DND-41 (cell line): ENCODE measurements at regions not wholly inside any gene's neighbourhood (a gene's known extent, or its start where the extent isn't known, plus 50 kb on each side); places are given as distances from the start of the nearest gene placed in this dataset.

Experiments used
- ATAC-seq: fragments of 200-7000 bp; cut with Tn5 transposase; 3 replicates; pipeline ENCODE4 v1.9.1; 2021; ENCODE audit warnings: low read depth; ENCODE audit not compliant: insufficient read depth
- DNase-seq: peaks from one replicate; pipeline ENCODE4 v3.0.0-alpha.2; 2020
- H2AFZ ChIP-seq: 2 replicates; pipeline ENCODE4 v1.6.0; 2012; ENCODE audit warnings: low read depth, low read length
- H3K27ac ChIP-seq: 2 replicates; pipeline ENCODE4 v1.5.1; 2012; ENCODE audit warnings: low read length, inconsistent platforms
- H3K27me3 ChIP-seq: fragments of 200-600 bp; sonication (generic); 2 replicates; pipeline ENCODE4 v1.6.0; 2012; ENCODE audit warnings: low read length, mild to moderate bottlenecking, inconsistent platforms; ENCODE audit not compliant: insufficient read depth, poor library complexity
- H3K36me3 ChIP-seq: 2 replicates; pipeline ENCODE4 v1.5.1; 2012; ENCODE audit warnings: low read length, inconsistent platforms; ENCODE audit not compliant: insufficient read depth
- H3K4me1 ChIP-seq: 2 replicates; pipeline ENCODE4 v1.5.1; 2012; ENCODE audit warnings: mild to moderate bottlenecking, low read length; ENCODE audit not compliant: insufficient read depth
- H3K4me2 ChIP-seq: 2 replicates; pipeline ENCODE4 v1.6.0; 2012; ENCODE audit warnings: mild to moderate bottlenecking, moderate library complexity, low read length, inconsistent platforms; ENCODE audit not compliant: insufficient read depth
- H3K4me3 ChIP-seq, 2 experiments: fragments of 200-600 bp in 1 of 2; shearing (Covaris generic) in 1 of 2; 2 replicates each; pipeline ENCODE4 v1.5.1; 2012 to 2016; ENCODE audit warnings: inconsistent platforms in 2 of 2, low read length in 2 of 2, mild to moderate bottlenecking in 2 of 2, low read depth in 1 of 2, moderate library complexity in 1 of 2
- H3K79me2 ChIP-seq: 2 replicates; pipeline ENCODE4 v1.6.0; 2012; ENCODE audit warnings: low read length, inconsistent platforms; ENCODE audit not compliant: insufficient read depth
- H3K9ac ChIP-seq: 2 replicates; pipeline ENCODE4 v1.6.0; 2012; ENCODE audit warnings: low read depth, mild to moderate bottlenecking, inconsistent platforms, low read length, moderate library complexity
- H3K9me3 ChIP-seq: 2 replicates; pipeline ENCODE4 v1.5.1; 2012; ENCODE audit warnings: low read length, moderate library complexity, mild to moderate bottlenecking, inconsistent platforms; ENCODE audit not compliant: insufficient read depth, severe bottlenecking
- H4K20me1 ChIP-seq: 2 replicates; pipeline ENCODE4 v1.6.0; 2012; ENCODE audit warnings: low read length; ENCODE audit not compliant: insufficient read depth
- EZH2 ChIP-seq: IDR thresholded peaks from 3 replicates; pipeline ENCODE4 v1.6.1; 2012; ENCODE audit warnings: borderline replicate concordance, low read depth, mild to moderate bottlenecking, moderate library complexity, low read length, inconsistent platforms; ENCODE audit not compliant: severe bottlenecking
- TF ChIP-seq, protein P1 (sequence below): IDR thresholded peaks from 2 replicates; pipeline ENCODE4 v1.5.1; 2012; ENCODE audit warnings: borderline replicate concordance, low read length, moderate library complexity, mild to moderate bottlenecking; ENCODE audit not compliant: poor library complexity, severe bottlenecking; ENCODE audit errors: extremely low read depth

DNA sequence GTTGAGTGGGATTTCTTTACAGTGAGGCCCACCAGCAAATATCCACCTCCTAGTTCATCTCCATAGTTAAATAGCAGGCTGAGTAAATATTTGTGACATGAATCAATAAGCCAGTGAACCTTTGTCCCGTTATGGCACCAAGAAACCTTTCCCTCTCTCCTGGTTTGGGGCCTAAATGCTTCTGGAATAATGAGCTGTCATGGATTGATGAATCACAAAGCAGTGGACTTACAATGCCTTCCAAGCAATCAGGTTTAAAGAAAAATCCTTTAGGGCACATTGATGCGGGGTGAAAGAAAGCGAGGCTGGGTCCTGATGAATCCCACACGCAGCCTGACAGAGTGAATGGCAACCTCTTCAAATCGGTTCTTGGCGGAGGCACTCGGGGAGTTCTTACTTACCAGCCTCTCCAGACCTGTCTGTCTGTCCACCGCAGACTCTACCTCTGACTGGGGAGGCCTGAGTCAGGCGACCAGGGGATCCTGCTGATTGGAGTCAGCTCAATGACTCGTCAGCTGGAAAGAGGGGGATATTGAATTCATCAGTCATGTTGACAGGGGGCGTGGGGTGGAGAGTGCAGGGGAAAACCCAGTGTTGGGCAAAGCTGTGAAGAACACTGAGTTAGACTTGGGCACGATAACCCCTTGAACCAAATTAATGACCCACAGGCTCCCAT, 247.3 kb downstream of the PLPP3 start:
- TF ChIP-seq, protein P1, sequence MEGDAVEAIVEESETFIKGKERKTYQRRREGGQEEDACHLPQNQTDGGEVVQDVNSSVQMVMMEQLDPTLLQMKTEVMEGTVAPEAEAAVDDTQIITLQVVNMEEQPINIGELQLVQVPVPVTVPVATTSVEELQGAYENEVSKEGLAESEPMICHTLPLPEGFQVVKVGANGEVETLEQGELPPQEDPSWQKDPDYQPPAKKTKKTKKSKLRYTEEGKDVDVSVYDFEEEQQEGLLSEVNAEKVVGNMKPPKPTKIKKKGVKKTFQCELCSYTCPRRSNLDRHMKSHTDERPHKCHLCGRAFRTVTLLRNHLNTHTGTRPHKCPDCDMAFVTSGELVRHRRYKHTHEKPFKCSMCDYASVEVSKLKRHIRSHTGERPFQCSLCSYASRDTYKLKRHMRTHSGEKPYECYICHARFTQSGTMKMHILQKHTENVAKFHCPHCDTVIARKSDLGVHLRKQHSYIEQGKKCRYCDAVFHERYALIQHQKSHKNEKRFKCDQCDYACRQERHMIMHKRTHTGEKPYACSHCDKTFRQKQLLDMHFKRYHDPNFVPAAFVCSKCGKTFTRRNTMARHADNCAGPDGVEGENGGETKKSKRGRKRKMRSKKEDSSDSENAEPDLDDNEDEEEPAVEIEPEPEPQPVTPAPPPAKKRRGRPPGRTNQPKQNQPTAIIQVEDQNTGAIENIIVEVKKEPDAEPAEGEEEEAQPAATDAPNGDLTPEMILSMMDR, result no peak
- no peak for TF ChIP-seq EZH2
- no peaks in the 10 kb centered on the region for H3K36me3 ChIP-seq
- H3K4me3 ChIP-seq, result no peak overlapping the region
- no peaks in the 10 kb centered on the region for H3K79me2 ChIP-seq
- no peak overlapping the region for H2AFZ ChIP-seq
- DNase-seq (no peak), ATAC-seq (no peak)
- no peaks in the 10 kb centered on the region for H3K4me1 ChIP-seq
- no peaks in the 10 kb centered on the region for H3K27me3 ChIP-seq
- no peak overlapping the region for H3K27ac ChIP-seq
- no peaks in the 10 kb centered on the region for H4K20me1 ChIP-seq
- H3K9me3 ChIP-seq, result no peaks in the 10 kb centered on the region
- no peak overlapping the region for H3K9ac ChIP-seq
- no peak overlapping the region for H3K4me2 ChIP-seq

- DNase-seq (no peak), ATAC-seq (no peak)
- Histone ChIP-seq H3K79me2 (no peaks in the 10 kb centered on the region), H3K27me3 (no peaks in the 10 kb centered on the region), H4K20me1 (no peaks in the 10 kb centered on the region), H3K27ac (no peak overlapping the region), H3K36me3 (no peaks in the 10 kb centered on the region), H3K9me3 (no peaks in the 10 kb centered on the region), H3K4me3 (no peak overlapping the region), H3K4me1 (no peaks in the 10 kb centered on the region), H2AFZ (no peak overlapping the region), H3K9ac (no peak overlapping the region), H3K4me2 (no peak overlapping the region)
- TF ChIP-seq, protein P1, result no peak
- no peak for TF ChIP-seq EZH2
These were observed 248.0 kb downstream of the PLPP3 start for GRCh38 chr1:56331207-56331891.

GRCh38 chr1:56330391-56331026, 248.9 kb downstream of the PLPP3 start:
- H3K4me1 ChIP-seq, result no peaks in the 10 kb centered on the region
- ATAC-seq, result peak; percentile 56; the same call in 1 of the 3 replicates
- no peaks in the 10 kb centered on the region for H3K9me3 ChIP-seq
- no peak overlapping the region for H3K9ac ChIP-seq
- no peak overlapping the region for H3K4me3 ChIP-seq
- H2AFZ ChIP-seq, result no peak overlapping the region
- no peak overlapping the region for H3K27ac ChIP-seq
- H3K4me2 ChIP-seq, result no peak overlapping the region
- no peaks in the 10 kb centered on the region for H3K79me2 ChIP-seq
- TF ChIP-seq, protein P1, result no peak
- TF ChIP-seq EZH2, result no peak
- H3K36me3 ChIP-seq, result no peaks in the 10 kb centered on the region
- DNase-seq, result no peak
- H3K27me3 ChIP-seq, result no peaks in the 10 kb centered on the region
- no peaks in the 10 kb centered on the region for H4K20me1 ChIP-seq
